Loucy (cell line): ENCODE measurements at regions not wholly inside any gene's neighbourhood (a gene's known extent, or its start where the extent isn't known, plus 50 kb on each side); places are given as distances from the start of the nearest gene placed in this dataset.

Source experiments
- H2AFZ ChIP-seq: fragments of 200-600 bp; sonication (generic); 2 replicates; pipeline ENCODE4 v1.6.0; 2016; ENCODE audit warnings: antibody characterized with exemption, mild to moderate bottlenecking, low read length, moderate library complexity
- H3F3A ChIP-seq: fragments of 200-600 bp; 2 replicates; pipeline ENCODE4 v1.6.0; 2016; ENCODE audit warnings: antibody characterized with exemption, low read depth, mild to moderate bottlenecking
- H3K27me3 ChIP-seq: fragments of 200-600 bp; sonication (generic); 2 replicates; pipeline ENCODE4 v1.6.1; 2014; ENCODE audit warnings: low read length, mild to moderate bottlenecking; ENCODE audit not compliant: insufficient read depth, poor library complexity, severe bottlenecking
- H3K36me3 ChIP-seq: fragments of 200-600 bp; sonication (generic); 2 replicates; pipeline ENCODE4 v1.6.1; 2016; ENCODE audit warnings: low read length; ENCODE audit not compliant: insufficient read depth
- H3K4me1 ChIP-seq: fragments of 200-600 bp; sonication (generic); 2 replicates; pipeline ENCODE4 v1.5.1; 2014; ENCODE audit warnings: low read length, mild to moderate bottlenecking; ENCODE audit not compliant: insufficient read depth, poor library complexity, severe bottlenecking
- H3K4me2 ChIP-seq: fragments of 200-600 bp; sonication (generic); 2 replicates; pipeline ENCODE4 v1.6.0; 2014; ENCODE audit warnings: antibody characterized with exemption, low read length, low read depth, mild to moderate bottlenecking; ENCODE audit not compliant: poor library complexity, severe bottlenecking
- H3K4me3 ChIP-seq: fragments of 200-600 bp; sonication (generic); 2 replicates; pipeline ENCODE4 v1.5.1; 2014; ENCODE audit warnings: low read length, mild to moderate bottlenecking, mixed read lengths; ENCODE audit not compliant: poor library complexity, severe bottlenecking
- H3K79me2 ChIP-seq: fragments of 200-600 bp; sonication (generic); 2 replicates; pipeline ENCODE4 v1.6.1; 2014; ENCODE audit warnings: low read length; ENCODE audit not compliant: insufficient read depth
- H3K9ac ChIP-seq: fragments of 200-600 bp; sonication (generic); 2 replicates; pipeline ENCODE4 v1.6.0; 2014; ENCODE audit warnings: mild to moderate bottlenecking, low read depth, low read length, moderate library complexity; ENCODE audit not compliant: poor library complexity, severe bottlenecking
- H3K9me2 ChIP-seq: fragments of 200-600 bp; sonication (generic); replicated peaks from 2 replicates; pipeline ENCODE4 v1.6.1; 2016; ENCODE audit warnings: low read depth, low read length, mixed read lengths
- H3K9me3 ChIP-seq: fragments of 200-600 bp; sonication (generic); 2 replicates; pipeline ENCODE4 v1.6.1; 2014; ENCODE audit warnings: mild to moderate bottlenecking, antibody characterized with exemption, low read length, low read depth; ENCODE audit not compliant: insufficient read depth
- H4K20me1 ChIP-seq: fragments of 200-600 bp; sonication (generic); 2 replicates; pipeline ENCODE4 v1.6.0; 2014; ENCODE audit warnings: antibody characterized with exemption, low read length, mild to moderate bottlenecking; ENCODE audit not compliant: insufficient read depth, poor library complexity, severe bottlenecking
- CTCF ChIP-seq: fragments of 200-600 bp; sonication (generic); conservative IDR thresholded peaks from 2 replicates; pipeline ENCODE4 v1.5.1; 2014; ENCODE audit warnings: mild to moderate bottlenecking, antibody characterized with exemption, low read length
- EZH2phosphoT487 ChIP-seq: fragments of 200-600 bp; IDR thresholded peaks from 2 replicates; pipeline ENCODE4 v1.6.1; 2018; ENCODE audit warnings: antibody characterized with exemption, mild to moderate bottlenecking, moderate library complexity, borderline replicate concordance

GRCh38 chr5:118723021-118723338 is 265.4 kb downstream of the DTWD2 start:
- Histone ChIP-seq H3K9me2 (no peaks in the 10 kb centered on the region), H4K20me1 (no peaks in the 10 kb centered on the region), H3K27me3 (no peaks in the 10 kb centered on the region), H2AFZ (no peak overlapping the region), H3K79me2 (no peaks in the 10 kb centered on the region), H3K4me1 (no peaks in the 10 kb centered on the region), H3F3A (no peaks in the 10 kb centered on the region), H3K36me3 (no peaks in the 10 kb centered on the region), H3K4me3 (no peak overlapping the region), H3K9ac (no peak overlapping the region), H3K9me3 (no peaks in the 10 kb centered on the region), H3K4me2 (no peak overlapping the region)
- TF ChIP-seq CTCF (no peak), EZH2phosphoT487 (no peak)

- Histone ChIP-seq H3F3A (no peaks in the 10 kb centered on the region), H3K4me3 (no peak overlapping the region), H4K20me1 (no peaks in the 10 kb centered on the region), H3K4me2 (no peak overlapping the region), H3K9me2 (no peaks in the 10 kb centered on the region), H3K27me3 (no peaks in the 10 kb centered on the region), H2AFZ (no peak overlapping the region), H3K9ac (no peak overlapping the region), H3K4me1 (no peaks in the 10 kb centered on the region), H3K9me3 (no peaks in the 10 kb centered on the region), H3K36me3 (no peaks in the 10 kb centered on the region), H3K79me2 (no peaks in the 10 kb centered on the region)
- no peak for TF ChIP-seq EZH2phosphoT487
- TF ChIP-seq CTCF, result no peak
Observed at GRCh38 chr5:118722122-118723020, 266.0 kb downstream of the DTWD2 start.

GRCh38 chr5:118711727-118712126 is 276.6 kb downstream of the DTWD2 start:
- Histone ChIP-seq H2AFZ (no peak overlapping the region), H3K4me1 (no peaks in the 10 kb centered on the region), H3F3A (no peaks in the 10 kb centered on the region), H3K9ac (no peak overlapping the region), H3K36me3 (no peaks in the 10 kb centered on the region), H3K9me3 (no peaks in the 10 kb centered on the region), H3K4me3 (no peak overlapping the region), H3K79me2 (no peaks in the 10 kb centered on the region), H3K4me2 (no peak overlapping the region), H3K27me3 (no peaks in the 10 kb centered on the region), H4K20me1 (no peaks in the 10 kb centered on the region), H3K9me2 (no peaks in the 10 kb centered on the region)
- no peak for TF ChIP-seq EZH2phosphoT487
- TF ChIP-seq CTCF, result no peak
